NCI-H226 (cell line): ENCODE measurements at regions not wholly inside any gene's neighbourhood (a gene's known extent, or its start where the extent isn't known, plus 50 kb on each side); places are given as distances from the start of the nearest gene placed in this dataset.

Source experiments
- DNase-seq: peaks from one replicate; pipeline ENCODE4 v3.0.0-alpha.2; 2015

GRCh38 chr22:19625331-19626041, 88.8 kb upstream of the SEPTIN5 start:
- no peak for DNase-seq

- no peak for DNase-seq
Measured at GRCh38 chr22:19626042-19626587, 88.2 kb upstream of the SEPTIN5 start.

- DNase-seq: no peak
Measured at GRCh38 chr22:19626666-19627065, 87.6 kb upstream of the SEPTIN5 start.

GRCh38 chr22:19628038-19628776, 86.1 kb upstream of the SEPTIN5 start:
- no peak for DNase-seq

GRCh38 chr22:19629331-19629719, 85.0 kb upstream of the SEPTIN5 start:
- DNase-seq: no peak

GRCh38 chr22:19629720-19630419, 84.4 kb upstream of the SEPTIN5 start:
- no peak for DNase-seq

- DNase-seq: no peak
Measured at GRCh38 chr22:19630614-19631013, 83.7 kb upstream of the SEPTIN5 start.

GRCh38 chr22:19631899-19632667, 82.2 kb upstream of the SEPTIN5 start:
- DNase-seq: no peak

- no peak for DNase-seq
Measured at GRCh38 chr22:19632668-19633148, 81.6 kb upstream of the SEPTIN5 start.

- no peak for DNase-seq
Measured at GRCh38 chr22:19634226-19634975, 79.9 kb upstream of the SEPTIN5 start.

- DNase-seq: no peak
Measured at GRCh38 chr22:19635644-19636043, 78.7 kb upstream of the SEPTIN5 start.

- no peak for DNase-seq
Measured at GRCh38 chr22:19636696-19637407, 77.5 kb upstream of the SEPTIN5 start.

GRCh38 chr22:19637408-19638281, 76.7 kb upstream of the SEPTIN5 start:
- DNase-seq: no peak

- DNase-seq: no peak
Measured at GRCh38 chr22:19638282-19639015, 75.9 kb upstream of the SEPTIN5 start.

- DNase-seq: no peak
Measured at GRCh38 chr22:19639610-19640135, 74.6 kb upstream of the SEPTIN5 start.

GRCh38 chr22:19640306-19640705, 74.0 kb upstream of the SEPTIN5 start:
- DNase-seq: no peak

- DNase-seq: no peak
Measured at GRCh38 chr22:19641254-19641982, 72.9 kb upstream of the SEPTIN5 start.

GRCh38 chr22:19641983-19642451, 72.3 kb upstream of the SEPTIN5 start:
- no peak for DNase-seq
